Spleen (tissue), 11 donors: ENCODE measurements at regions not wholly inside any gene's neighbourhood (a gene's known extent, or its start where the extent isn't known, plus 50 kb on each side); places are given as distances from the start of the nearest gene placed in this dataset.

Experiments used
- DNase-seq: peaks from one replicate; pipeline ENCODE4 v3.0.0-alpha.2; 2020
- H3K27ac ChIP-seq, 8 donors: fragments of 200-600 bp; sonication (generic) in 7 of 8; 1 replicate in 4 of 8; 2 replicates in 4 of 8; pipeline versions ENCODE4 v1.5.0 to v1.8.0; 2016 to 2021; ENCODE audit warnings: inconsistent platforms in 4 of 8, mild to moderate bottlenecking in 4 of 8, moderate library complexity in 1 of 8
- H3K27me3 ChIP-seq, 7 donors: fragments of 200-600 bp; sonication (generic) in 6 of 7; replicated peaks in 1 of 7; 1 replicate in 4 of 7; 2 replicates in 3 of 7; pipeline versions ENCODE4 v1.5.0 to v1.8.0; 2016 to 2021; ENCODE audit warnings: inconsistent platforms in 3 of 7, mild to moderate bottlenecking in 1 of 7
- H3K36me3 ChIP-seq, 6 donors: fragments of 200-600 bp; sonication (generic) in 5 of 6; 1 replicate in 4 of 6; 2 replicates in 2 of 6; pipeline versions ENCODE4 v1.5.0 to v1.8.0; 2016 to 2021; ENCODE audit warnings: inconsistent platforms in 2 of 6
- H3K4me1 ChIP-seq, 6 donors: fragments of 200-600 bp; sonication (generic) in 5 of 6; 1 replicate in 3 of 6; 2 replicates in 3 of 6; pipeline versions ENCODE4 v1.5.0 to v1.8.0; 2016 to 2021; ENCODE audit warnings: inconsistent platforms in 3 of 6
- H3K4me3 ChIP-seq, 8 donors: fragments of 200-600 bp; sonication (generic) in 7 of 8; 1 replicate in 4 of 8; 2 replicates in 4 of 8; pipeline versions ENCODE4 v1.5.0 to v1.8.0; 2016 to 2021; ENCODE audit warnings: inconsistent platforms in 4 of 8, mild to moderate bottlenecking in 4 of 8, moderate library complexity in 2 of 8
- H3K9me3 ChIP-seq, 8 donors: fragments of 200-600 bp; sonication (generic) in 7 of 8; 1 replicate in 4 of 8; 2 replicates in 4 of 8; pipeline versions ENCODE4 v1.5.0 to v1.8.0; 2016 to 2021; ENCODE audit warnings: inconsistent platforms in 4 of 8
- CTCF ChIP-seq, 11 experiments: fragments of 200-600 bp in 7 of 11; fragments of 450-650 bp in 4 of 11; sonication (generic) in 4 of 11; IDR thresholded peaks in 8 of 11; conservative IDR thresholded peaks in 3 of 11; 1 replicate in 7 of 11; 2 replicates in 4 of 11; pipeline versions ENCODE4 v1.4.0 to v1.8.0; 2016 to 2021; ENCODE audit warnings: antibody characterized with exemption in 11 of 11, inconsistent platforms in 4 of 11, mild to moderate bottlenecking in 1 of 11
- POLR2A ChIP-seq, 3 donors: fragments of 450-650 bp; IDR thresholded peaks; one replicate each; pipeline ENCODE4 v1.5.1; 2017; ENCODE audit warnings: antibody characterized with exemption in 3 of 3, mild to moderate bottlenecking in 1 of 3
- POLR2AphosphoS5 ChIP-seq, 3 donors: sonication (generic); formaldehyde crosslinking; IDR thresholded peaks; one replicate each; pipeline ENCODE4 v1.5.1; 2017; ENCODE audit warnings: antibody characterized with exemption in 3 of 3
- WGBS, 5 donors: extraction: QIAGEN DNeasy Blood & Tissue Kit in 3 of 5; methylation state at CpG; one replicate each; pipeline versions ENCODE4 v1.1.5 to v1.1.7; 2013 to 2018; 5-methylcytosine and 5-hydroxymethylcytosine counted together
- intact Hi-C: fragments of 100-400 bp; cut with DNase I; formaldehyde crosslinking; loops from one replicate; pipeline ENCODE4 v1.15.0; 2023; ENCODE audit warnings: low total_unique reads
- donor health status: healthy with polysubstance abuse.
- donor health status: DM: no; HTN: no; CAD: no; lungs with moderate emphysema.
- donor health status: DM: no; HTN: no; CAD: no.
- donor health status: Bipolar disorder and iron deficiency.
- donor health status: healthy.
- donor health status: DM: no; HTN: no; CAD: no.
- donor health status: DM: yes; HTN: yes; CAD: no.

GRCh38 chr4:173769568-173769967 is 239.5 kb upstream of the HAND2 start:
- WGBS, 5 donors, result 88 to 97% (median 94%) methylated on average over 1 of the region's 1 CpG
- Histone ChIP-seq H3K27ac (no peak overlapping the region), H3K9me3 (peaks cover 0 to 14% (median 3%) of the 10 kb centered on the region in 8 donors), H3K4me1 (peaks cover 0 to 5% (median 0%) of the 10 kb centered on the region in 6 donors), H3K27me3 (no peaks in the 10 kb centered on the region), H3K36me3 (no peaks in the 10 kb centered on the region), H3K4me3 (no peak overlapping the region)
- TF ChIP-seq POLR2AphosphoS5 (IDR thresholded peaks at IDR 0.05) (no peak), CTCF (IDR thresholded peaks at IDR 0.05 in 8 of 11, conservative IDR thresholded peaks at IDR 0.05 in 3 of 11) (no peak), POLR2A (IDR thresholded peaks at IDR 0.05) (no peak)
- intact Hi-C loops, result no loop called here
- DNase-seq, result no peak

- Histone ChIP-seq H3K4me1 (peaks cover 0 to 5% (median 0%) of the 10 kb centered on the region in 6 donors), H3K9me3 (no peaks in the 10 kb centered on the region), H3K27ac (peak overlapping the region in 7 of 8 donors; percentile 30 to 63 (median 47)), H3K36me3 (no peaks in the 10 kb centered on the region), H3K4me3 (peak overlapping the region in 1 of 8 donors; percentile 38), H3K27me3 (no peaks in the 10 kb centered on the region)
- WGBS, 5 donors, result 62 to 78% (median 70%) methylated on average over 5 of the region's 5 CpGs
- TF ChIP-seq CTCF (IDR thresholded peaks at IDR 0.05 in 8 of 11, conservative IDR thresholded peaks at IDR 0.05 in 3 of 11), result no peak
- TF ChIP-seq POLR2AphosphoS5 (IDR thresholded peaks at IDR 0.05), result peak in 2 of 3 donors; percentile 32 to 38
- no peak for TF ChIP-seq POLR2A (IDR thresholded peaks at IDR 0.05)
- intact Hi-C loops, result no loop called here
- no peak for DNase-seq
These were observed 237.6 kb upstream of the HAND2 start for GRCh38 chr4:173767650-173768049.

GRCh38 chr4:173766171-173766600 is 236.2 kb upstream of the HAND2 start:
- DNase-seq, result no peak
- H3K9me3 ChIP-seq, result no peaks in the 10 kb centered on the region
- H3K4me1 ChIP-seq, result peaks cover 0 to 5% (median 0%) of the 10 kb centered on the region in 6 donors
- no peaks in the 10 kb centered on the region for H3K27me3 ChIP-seq
- no peaks in the 10 kb centered on the region for H3K36me3 ChIP-seq
- TF ChIP-seq POLR2A (IDR thresholded peaks at IDR 0.05), result no peak
- TF ChIP-seq POLR2AphosphoS5 (IDR thresholded peaks at IDR 0.05), result peak in 1 of 3 donors; percentile 28
- H3K27ac ChIP-seq, result peak overlapping the region in 4 of 8 donors; percentile 42 to 64 (median 59)
- no peak overlapping the region for H3K4me3 ChIP-seq
- 17 to 45% (median 29%) methylated on average over 1 of the region's 1 CpG for WGBS, 5 donors
- intact Hi-C loops, result no loop called here

- Histone ChIP-seq H3K4me1 (peaks cover 0 to 5% (median 0%) of the 10 kb centered on the region in 6 donors), H3K27ac (peak overlapping the region in 4 of 8 donors; percentile 42 to 64 (median 59)), H3K27me3 (no peaks in the 10 kb centered on the region), H3K9me3 (no peaks in the 10 kb centered on the region), H3K36me3 (no peaks in the 10 kb centered on the region), H3K4me3 (no peak overlapping the region)
- WGBS, 5 donors, result 84 to 93% (median 88%) methylated on average over 4 of the region's 4 CpGs
- no peak for DNase-seq
- no peak for TF ChIP-seq CTCF (IDR thresholded peaks at IDR 0.05 in 8 of 11, conservative IDR thresholded peaks at IDR 0.05 in 3 of 11)
- no peak for TF ChIP-seq POLR2AphosphoS5 (IDR thresholded peaks at IDR 0.05)
- no peak for TF ChIP-seq POLR2A (IDR thresholded peaks at IDR 0.05)
- intact Hi-C loops, result no loop called here
These were observed 235.7 kb upstream of the HAND2 start for GRCh38 chr4:173765751-173766150.
